ENCODE measurements at regions not wholly inside any gene's neighbourhood (a gene's known extent, or its start where the extent isn't known, plus 50 kb on each side); places are given as distances from the start of the nearest gene placed in this dataset.

DNA sequence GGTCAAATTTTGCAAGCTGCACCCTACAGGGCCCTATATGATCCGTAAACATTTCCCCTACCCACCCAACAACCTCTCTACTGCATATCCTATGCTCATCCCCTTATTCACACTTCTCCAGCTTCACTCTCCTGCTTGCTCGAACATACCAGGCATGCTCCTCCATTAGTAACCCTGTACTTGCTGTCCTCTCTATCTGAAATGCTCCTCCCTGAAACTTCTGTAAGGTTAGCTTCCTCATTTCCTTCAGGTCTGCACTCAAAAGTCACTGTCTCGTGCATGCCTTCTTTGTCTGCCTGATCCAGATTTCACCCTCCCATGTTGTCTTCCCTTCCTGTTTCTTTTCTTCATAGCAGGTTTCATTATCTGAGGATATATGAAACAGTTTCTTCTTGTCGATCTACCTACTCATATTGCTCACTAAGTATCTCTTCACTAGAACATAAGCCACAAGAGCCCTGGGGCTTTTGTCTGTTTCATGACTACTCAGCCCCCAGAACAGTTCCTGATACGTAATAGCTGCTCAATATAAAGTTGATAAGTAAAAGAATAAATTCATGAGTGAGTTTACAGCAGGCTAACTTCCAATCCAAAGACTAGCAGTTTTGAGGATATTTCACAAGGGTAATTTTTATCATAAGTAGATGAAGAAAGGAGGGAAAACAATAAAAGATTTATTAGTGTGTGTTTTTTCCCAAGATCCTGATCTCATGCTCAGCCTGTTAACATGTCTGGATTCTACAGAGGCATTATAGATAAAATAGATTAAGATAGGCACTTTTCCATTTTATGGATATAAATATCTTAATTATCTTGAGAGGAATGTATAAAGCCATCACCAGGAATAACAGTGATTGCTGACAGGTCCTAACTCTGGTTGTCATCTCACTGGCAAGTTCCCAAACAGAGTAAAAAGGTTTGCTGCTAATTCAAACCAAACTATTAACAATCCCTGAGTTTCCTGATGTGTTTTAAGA, 392.5 kb upstream of the ESRRG start:
- no peak for DNase-seq (ENCODE audit: low read depth)

DNA sequence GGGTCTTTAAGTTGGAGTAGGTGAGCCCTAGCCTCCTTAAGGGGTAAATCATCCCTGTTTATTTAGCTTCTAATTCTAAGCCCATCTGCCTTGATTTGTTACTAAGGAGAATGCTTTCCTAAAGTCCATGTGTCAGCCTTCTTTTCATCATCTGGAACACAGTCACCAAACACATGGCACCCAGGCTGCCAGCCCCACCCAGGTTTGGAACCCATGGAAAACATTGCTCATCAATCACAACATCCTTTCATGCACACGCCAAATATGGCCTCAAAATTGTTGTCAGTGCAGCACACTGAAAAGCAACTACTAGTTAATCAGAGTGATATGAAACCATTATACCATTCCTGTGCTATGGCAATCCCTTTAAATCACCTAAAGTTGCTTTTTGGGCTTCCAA, 386.7 kb upstream of the ESRRG start:
- DNase-seq (ENCODE audit: low read depth), result no peak
- no peak overlapping the region for H3K4me3 ChIP-seq (ENCODE audit: low read depth, low read length)

More for the DNA sequence above, 392.5 kb upstream of the ESRRG start:
- H3K4me3 ChIP-seq (ENCODE audit: low read depth, low read length), result no peak overlapping the region

DNA sequence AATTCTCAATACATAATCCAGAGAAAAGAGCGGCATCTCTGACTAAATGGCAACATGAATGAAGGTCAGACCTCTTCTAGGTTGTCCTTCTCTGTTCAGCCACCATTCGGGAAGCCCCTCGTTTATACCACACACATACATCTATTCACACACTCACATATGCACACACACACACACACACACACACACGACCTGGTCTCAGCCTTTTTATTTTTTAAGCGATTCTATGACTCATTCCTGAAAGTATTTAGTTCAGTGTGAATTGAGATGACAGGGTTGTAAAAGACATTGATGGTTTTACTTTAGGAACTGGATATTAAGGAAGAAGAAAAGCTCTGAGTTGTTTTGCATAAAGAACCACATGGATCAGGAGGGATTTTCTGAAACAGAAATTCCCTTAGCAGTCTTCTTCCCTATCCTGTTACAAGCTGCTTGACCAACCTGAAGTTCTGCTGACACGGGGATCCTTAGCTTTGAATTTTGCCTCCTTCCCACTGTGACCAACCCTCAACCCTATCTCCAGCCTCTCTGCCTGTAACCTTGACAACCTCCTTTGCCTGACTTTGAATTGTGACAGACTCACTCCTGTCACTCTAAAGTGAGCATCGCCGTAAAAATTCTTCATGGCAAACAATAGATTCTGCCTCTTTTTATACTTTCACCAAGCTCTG, 383.1 kb upstream of the ESRRG start:
- DNase-seq (ENCODE audit: low read depth), result peak; percentile 23
- H3K4me3 ChIP-seq (ENCODE audit: low read depth, low read length), result no peak overlapping the region

DNA sequence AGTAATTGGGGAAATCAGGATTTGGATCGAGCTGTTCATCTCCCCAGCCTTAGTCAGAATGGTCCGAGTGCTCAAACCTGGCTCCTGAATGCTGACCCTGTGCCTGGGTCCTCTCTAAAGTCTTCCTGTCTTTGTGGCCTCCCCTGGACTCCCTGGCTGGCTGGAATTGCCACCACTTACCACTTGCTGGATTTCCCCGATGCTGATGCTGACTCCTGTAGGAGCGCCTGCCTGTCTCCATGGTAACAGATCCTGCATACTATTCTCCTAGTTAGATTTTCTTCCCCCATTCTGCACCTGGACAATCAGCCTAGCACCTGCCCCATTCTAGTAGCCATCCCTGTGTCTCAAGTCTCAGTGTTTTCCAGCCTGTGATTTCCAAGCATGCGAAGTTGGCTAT, 382.2 kb upstream of the ESRRG start:
- no peak overlapping the region for H3K4me3 ChIP-seq (ENCODE audit: low read depth, low read length)
- DNase-seq (ENCODE audit: low read depth), result no peak

DNA sequence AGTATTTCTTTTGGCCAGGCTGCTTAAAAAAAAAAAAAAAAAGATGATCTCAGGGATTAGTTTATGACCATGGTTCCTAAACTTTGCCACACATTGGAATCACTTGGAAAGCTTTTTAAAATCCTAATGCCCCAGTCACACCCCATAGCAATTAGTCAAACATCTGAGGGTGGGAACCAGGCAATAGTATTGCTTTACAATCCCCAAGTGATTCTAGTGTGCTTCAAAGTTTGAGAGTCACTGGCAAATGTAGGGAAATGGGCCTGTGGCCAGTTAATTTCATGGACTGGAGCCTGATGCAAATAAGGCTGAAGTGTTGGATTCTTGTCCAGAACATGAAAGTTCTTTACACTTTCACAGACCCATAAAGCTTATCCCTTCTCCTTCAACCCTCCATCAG, 374.6 kb upstream of the ESRRG start:
- no peak overlapping the region for H3K4me3 ChIP-seq (ENCODE audit: low read depth, low read length)
- no peak for DNase-seq (ENCODE audit: low read depth)

DNA sequence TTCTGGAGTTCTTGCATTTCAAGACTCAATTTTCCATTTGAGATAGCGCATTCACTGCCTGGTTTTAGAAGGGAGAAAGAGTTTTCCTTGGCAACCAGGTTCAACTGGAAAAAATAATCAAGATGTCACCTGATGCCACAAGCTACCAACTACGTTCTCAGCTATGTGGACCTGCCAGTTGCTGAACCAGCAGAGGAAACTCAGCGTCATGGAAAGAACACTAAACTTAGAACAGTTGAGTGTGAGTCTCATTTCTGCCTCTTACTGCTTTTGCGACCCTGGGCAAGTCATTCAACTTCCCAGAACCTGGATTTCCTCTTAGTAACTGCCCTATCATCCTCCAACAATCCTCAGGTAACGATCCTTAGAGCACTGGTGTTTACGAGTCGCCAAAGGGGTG, 373.0 kb upstream of the ESRRG start:
- no peak for DNase-seq (ENCODE audit: low read depth)
- no peak overlapping the region for H3K4me3 ChIP-seq (ENCODE audit: low read depth, low read length)

DNA sequence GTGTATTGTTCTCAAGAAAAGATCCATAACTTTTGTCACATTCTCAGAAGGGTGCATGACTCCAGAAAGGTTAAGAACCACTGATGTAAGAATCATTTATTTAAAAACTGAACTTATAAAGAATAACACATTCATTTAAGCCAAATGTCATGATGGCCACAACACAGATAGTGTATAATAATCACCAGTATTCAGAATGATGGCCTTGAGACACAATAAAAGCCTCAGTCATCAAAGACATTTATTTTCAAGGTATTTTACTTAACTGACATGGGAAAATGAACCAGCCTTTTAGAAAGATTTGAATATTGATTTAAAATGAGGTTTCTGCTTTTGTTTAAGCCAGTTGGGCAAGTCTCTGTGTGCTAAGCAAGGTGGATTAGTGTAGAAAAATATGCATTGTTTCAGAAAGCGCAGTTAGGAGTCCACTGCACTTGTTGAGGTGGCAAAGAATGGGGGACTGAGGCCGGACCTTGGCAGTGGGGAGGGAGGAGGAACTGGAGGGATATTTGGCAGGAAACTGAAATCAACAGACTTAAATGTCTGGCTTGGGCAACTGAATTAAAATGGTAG, 371.9 kb upstream of the ESRRG start:
- DNase-seq (ENCODE audit: low read depth), result no peak
- H3K4me3 ChIP-seq (ENCODE audit: low read depth, low read length), result no peak overlapping the region

DNA sequence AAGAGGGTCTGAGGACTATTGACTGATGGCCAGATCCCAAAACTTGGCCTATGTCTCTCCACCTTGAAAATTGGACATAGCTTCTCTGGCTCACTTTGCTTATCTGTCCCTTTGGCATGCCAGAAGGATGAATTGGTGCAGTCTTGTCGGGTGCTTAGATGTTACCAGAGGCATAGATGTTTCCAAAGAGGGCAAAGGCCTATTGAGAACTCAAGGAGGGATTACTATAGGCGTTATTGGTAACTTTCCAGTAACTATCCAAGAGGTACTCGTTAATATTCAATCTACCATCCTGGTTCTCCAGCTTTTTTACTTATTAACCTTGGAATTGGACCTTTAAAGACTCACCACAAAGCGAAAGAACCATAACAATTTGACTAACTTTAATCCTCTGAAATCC, 368.3 kb upstream of the ESRRG start:
- no peak overlapping the region for H3K4me3 ChIP-seq (ENCODE audit: low read depth, low read length)
- no peak for DNase-seq (ENCODE audit: low read depth)

DNA sequence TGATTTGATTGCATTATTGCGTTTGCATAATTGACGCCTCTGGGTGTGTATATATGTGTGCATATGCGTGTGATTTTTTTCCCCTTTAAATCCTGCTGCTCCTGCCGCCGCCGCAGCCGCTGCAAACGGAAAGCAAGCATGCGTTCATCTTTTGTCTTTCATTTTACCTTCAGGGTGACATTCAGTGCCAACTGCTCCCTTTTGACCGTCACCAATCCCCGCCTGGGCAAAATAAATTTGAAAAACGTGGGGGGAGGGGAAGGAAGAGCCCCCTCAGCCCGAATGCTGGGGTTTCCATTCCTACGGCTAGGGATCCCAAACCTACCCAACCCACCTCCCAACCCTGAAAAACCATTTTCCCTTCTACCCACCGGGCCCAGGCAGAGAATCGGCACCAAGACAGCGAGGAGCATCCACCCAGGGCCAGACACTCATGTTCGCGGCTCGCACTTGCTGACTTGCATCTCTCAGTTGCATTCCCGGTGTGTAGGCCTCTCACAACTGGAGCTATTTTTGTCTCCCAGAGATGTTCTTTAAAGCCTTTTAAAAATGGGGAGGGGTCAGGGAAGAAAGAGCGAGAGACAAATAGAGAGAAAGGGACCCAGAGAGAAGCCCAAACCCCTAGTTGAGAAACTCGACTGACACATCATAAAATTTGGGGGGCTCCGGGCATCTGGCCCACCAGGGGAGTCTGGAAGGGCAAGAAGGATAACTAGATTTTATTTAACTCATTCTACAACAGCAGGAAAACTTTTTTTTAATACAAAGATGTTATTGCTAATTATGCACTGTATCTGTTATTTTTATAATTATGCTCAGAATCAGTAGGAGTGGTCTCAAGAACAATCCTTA, 367.1 kb upstream of the ESRRG start:
- peak overlapping the region; percentile 48 for H3K4me3 ChIP-seq (ENCODE audit: low read depth, low read length)
- no peak for DNase-seq (ENCODE audit: low read depth)

DNA sequence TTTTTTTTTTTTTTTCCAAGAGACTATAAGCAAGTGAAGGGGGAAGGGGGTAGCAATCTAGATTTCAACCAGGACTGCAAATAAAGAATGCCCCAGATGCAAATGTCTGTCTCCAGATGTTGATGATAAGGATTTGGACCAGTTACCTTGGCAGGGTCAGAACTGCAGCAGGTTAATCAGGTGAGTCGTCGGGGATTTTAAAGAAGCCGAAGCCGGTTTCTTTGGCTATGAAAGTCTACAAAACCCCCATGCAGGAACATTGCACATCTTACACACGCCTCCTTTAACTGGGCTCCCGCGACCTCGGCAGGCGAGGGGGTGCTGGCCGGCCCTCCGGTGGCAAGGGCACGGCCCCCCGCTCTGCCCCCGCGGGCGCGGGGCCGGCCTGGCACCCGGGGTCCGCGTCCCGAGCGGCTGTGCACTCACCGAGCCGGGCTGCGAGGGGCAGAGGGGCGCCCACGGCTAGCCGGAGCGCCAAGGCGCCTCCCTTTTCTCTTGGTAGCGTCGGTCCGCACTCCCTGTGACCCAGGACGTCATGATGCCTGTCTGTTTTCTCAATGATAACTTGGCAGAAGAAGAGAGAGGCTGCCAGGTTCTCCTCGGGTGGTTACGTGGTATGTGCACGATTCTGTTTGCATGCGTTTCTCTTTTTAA, 366.3 kb upstream of the ESRRG start:
- H3K4me3 ChIP-seq (ENCODE audit: low read depth, low read length), result peak overlapping the region; percentile 48
- DNase-seq (ENCODE audit: low read depth), result peak; percentile 20

DNA sequence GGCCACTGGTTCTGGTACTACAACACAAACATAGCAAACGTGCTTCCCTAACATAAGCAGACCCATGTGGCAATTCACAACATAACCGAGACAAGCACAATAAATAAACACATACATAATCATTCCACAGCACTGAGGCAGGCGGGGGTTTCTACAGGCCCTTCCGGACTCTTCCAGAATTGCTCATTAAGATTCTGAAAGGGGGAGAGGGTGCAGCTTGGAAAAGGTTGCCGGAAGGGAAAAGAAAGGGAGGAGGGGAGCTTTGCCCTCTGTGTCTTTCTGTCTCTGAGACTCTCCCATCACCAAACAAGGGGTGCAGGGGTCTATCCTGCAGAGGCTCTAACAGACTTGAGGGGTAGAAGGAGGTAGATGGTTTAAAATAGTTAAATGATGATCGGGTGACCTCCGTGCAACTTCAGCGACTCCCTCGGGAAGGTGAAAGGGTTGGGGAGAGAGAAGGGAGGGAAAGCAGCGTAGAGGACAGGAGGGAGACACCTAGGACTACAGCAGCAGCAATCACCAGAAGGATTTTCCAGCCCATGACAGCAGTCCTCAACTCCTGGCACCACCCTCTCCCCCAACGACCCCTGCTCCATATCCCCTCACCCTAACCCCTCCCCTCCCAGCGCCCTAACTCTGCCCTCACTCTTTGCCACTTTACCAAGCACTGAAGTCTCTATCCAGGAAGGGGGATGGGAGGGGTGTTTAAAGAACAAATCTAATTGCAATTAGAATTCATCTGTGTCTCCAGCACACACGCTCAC, 365.5 kb upstream of the ESRRG start:
- H3K4me3 ChIP-seq (ENCODE audit: low read depth, low read length), result peak overlapping the region; percentile 48
- no peak for DNase-seq (ENCODE audit: low read depth)

DNA sequence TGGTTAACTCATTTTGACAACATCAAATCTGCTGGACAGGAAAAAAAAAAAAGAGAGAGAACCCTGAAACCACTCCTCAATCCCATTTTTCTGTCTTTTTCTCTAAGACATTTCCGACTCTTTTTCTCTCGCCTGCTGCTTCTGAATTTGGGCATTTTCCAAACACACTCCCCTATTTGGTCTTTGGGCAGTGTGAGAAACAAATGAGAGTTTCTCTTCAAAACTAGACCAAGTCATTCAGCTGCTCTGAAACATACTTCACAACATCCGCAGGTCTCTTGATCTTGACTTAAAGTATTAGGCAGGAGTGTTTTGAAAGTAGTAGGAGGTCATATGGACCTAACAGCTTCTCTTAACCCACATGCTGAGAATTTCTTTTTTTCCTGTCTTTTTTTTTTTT, 364.8 kb upstream of the ESRRG start:
- no peak for DNase-seq (ENCODE audit: low read depth)
- H3K4me3 ChIP-seq (ENCODE audit: low read depth, low read length), result no peak overlapping the region

DNA sequence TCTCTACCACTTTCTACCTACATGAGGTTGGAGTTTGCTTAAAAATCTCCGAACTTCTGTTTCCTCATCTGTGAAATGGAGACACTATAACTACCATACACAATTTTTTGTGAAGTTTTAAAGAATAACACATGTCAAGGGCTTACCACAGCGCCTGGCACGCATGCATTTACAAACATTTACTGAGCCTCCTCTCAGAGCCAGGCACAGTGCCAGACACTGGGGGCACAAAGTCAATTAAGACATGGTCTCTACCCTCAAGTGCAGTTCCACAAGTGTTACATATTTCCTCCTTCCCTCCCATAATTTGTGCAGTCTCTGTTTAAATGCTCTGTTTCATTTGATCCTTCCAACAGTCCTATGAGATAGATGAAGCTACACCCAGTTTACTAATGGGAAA, 356.4 kb upstream of the ESRRG start:
- no peak for DNase-seq (ENCODE audit: low read depth)
- H3K4me3 ChIP-seq (ENCODE audit: low read depth, low read length), result no peak overlapping the region

DNA sequence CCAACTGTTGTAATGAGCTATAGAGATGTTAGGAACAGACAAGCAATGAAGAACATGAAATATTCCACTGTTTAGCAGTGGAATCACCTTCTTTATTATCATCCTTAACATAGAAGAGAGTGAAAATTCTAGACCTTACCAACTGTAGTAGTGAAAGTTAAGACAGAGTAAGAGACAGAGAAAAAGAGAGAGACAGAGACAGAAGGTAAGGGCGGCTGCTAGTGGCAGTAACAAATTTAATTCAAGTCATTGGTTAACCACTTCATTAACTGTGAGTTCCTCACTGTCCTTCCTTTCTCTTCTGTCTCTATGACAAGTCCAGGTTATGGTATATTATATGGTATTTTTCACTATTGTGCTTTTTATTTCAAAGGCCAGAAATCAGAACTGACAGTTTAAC, 355.7 kb upstream of the ESRRG start:
- H3K4me3 ChIP-seq (ENCODE audit: low read depth, low read length), result no peak overlapping the region
- DNase-seq (ENCODE audit: low read depth), result no peak

DNA sequence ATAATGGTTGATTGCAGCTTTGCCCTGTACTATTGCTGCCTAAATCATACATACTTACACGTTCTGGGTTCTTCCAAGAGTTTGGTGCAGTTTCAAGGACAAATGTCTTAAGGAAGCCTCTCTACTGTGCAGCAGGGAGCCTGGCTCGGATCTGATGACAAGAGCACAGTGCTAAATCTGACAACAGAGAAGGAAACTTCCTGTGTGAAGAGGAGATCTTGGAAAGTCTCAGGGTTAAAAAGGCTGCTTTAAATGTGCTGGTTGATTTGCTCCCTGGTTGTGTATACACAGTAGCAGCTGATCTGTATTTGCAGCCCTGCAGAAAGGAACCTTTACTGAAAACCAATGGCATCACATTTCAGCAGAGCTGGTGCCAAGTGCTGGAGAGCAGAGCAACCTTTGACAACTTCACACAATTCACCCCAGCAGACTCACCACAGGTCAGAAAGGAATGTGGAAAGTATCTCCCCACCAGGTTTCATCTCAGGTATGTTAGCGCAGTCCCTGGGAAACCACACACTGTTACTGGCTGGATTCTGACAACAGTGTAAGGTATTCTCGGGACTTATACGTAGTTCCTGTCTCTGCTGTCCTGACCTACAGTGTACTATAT, 355.0 kb upstream of the ESRRG start:
- DNase-seq (ENCODE audit: low read depth), result no peak
- H3K4me3 ChIP-seq (ENCODE audit: low read depth, low read length), result no peak overlapping the region

DNA sequence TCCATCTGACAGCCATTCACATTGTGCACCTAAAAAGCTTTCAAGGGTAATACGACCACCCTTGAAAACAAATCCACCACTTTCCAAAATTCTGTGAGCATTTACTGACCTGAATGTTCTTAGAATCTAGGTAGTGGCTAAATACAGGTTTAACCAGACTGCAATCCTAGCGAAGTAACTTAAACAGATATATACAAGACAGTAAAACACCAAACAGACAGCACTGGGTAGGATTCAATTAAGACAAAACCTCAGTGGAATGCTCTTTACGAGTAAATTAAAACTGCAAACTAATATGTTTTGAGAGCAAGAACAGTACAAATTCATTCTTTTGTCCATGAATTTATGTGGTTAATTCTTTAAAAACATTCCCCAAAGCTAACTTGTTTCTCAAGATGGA, 354.2 kb upstream of the ESRRG start:
- DNase-seq (ENCODE audit: low read depth), result no peak
- H3K4me3 ChIP-seq (ENCODE audit: low read depth, low read length), result no peak overlapping the region

DNA sequence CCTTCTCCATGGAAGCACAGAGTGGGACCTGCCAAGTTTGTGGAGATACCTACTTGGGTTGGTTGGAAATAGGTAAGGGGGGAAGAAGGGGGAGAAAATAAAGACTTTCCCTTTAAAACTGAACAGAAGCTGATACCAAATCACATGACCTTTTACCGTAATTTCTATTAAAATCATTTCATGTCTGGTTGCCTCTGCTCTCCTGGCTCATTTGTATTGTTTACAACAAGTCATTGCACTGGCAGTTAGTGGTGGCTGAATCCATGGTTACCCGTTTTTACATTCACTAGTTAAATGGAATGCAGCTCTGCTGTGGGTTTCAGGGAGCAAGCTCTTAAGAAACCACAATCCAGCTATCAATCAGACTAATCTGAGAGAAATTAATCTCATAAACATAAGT, 353.7 kb upstream of the ESRRG start:
- DNase-seq (ENCODE audit: low read depth), result no peak
- H3K4me3 ChIP-seq (ENCODE audit: low read depth, low read length), result no peak overlapping the region

DNA sequence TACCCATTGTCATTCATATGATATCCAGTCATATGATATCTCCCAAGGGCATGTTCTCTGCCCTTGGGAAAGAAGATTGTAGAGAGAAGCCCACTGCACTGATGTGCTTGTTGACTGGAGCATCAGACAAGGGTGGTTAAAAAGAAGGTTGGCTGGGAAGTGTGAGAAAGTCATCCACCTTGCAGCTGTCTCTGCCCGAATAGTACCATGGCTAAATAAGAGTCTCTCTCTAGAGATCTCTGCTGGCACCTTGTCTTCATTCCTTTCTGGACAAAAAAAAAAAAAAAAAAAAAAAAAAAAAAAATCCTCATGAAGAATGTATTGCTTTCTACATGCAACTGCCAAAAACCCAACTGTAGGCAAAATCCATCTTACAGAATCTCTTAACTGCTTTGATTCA, 349.7 kb upstream of the ESRRG start:
- no peak for DNase-seq (ENCODE audit: low read depth)
- no peak overlapping the region for H3K4me3 ChIP-seq (ENCODE audit: low read depth, low read length)
